HG03558 (cell line): ENCODE measurements at regions not wholly inside any gene's neighbourhood (a gene's known extent, or its start where the extent isn't known, plus 50 kb on each side); places are given as distances from the start of the nearest gene placed in this dataset.

Source experiments
- ATAC-seq: cut with Tn5 transposase; IDR thresholded peaks from one replicate; pipeline ENCODE4 v1.9.1; 2021; ENCODE audit warnings: moderate number of reproducible peaks; ENCODE audit not compliant: unreplicated experiment; ENCODE audit errors: extremely low read depth

GRCh38 chr2:120494446-120494845 lies 148.5 kb downstream of the INHBB start:
- no peak for ATAC-seq

DNA sequence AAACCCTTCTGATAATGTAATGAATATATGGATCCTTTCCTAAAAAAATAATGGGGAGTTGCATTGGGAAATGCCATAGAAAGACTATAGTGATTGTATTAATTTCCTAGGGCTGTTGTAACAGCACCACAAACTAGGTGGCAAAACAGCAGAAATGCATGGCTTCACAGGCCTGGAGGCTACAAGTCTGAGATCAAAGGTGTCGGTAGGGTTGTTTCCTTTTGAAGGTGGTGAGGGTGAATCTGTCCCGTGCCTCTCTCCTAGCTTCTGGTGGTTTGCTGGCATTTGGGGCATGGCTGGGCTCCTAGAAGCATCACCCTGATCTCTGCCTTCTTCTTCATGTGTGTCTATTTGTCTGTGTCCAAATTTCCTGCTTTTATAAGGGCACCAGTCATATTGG lies 149.7 kb downstream of the INHBB start:
- ATAC-seq, result no peak

DNA sequence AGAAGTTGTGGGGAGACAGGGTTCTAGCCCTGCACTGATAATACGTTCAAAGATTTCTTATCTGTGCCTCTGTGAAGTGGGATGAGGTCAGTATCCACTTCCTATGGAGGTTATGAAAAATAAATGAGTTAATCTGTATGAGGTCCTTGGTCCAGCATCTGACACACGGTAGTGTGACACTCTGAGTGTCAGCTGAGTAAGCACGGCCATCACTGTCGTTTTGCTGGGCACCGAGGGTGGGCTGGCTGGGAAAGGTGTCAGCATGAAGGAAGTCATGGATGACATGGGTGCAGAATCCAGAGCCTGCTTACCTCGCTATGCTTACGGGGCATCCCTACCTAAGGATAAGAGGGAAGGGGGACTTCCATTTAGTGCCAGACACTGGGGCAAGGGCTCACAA lies 150.3 kb downstream of the INHBB start:
- no peak for ATAC-seq

- ATAC-seq, result no peak
Observed at GRCh38 chr2:120496759-120497158, 150.8 kb downstream of the INHBB start.

- no peak for ATAC-seq
Observed at GRCh38 chr2:120497261-120497977, 151.5 kb downstream of the INHBB start.

- ATAC-seq, result no peak
Observed at GRCh38 chr2:120498121-120498520, 152.2 kb downstream of the INHBB start.

GRCh38 chr2:120498576-120499394 lies 152.8 kb downstream of the INHBB start:
- no peak for ATAC-seq

- no peak for ATAC-seq
Observed at GRCh38 chr2:120499784-120500495, 154.0 kb downstream of the INHBB start.

- no peak for ATAC-seq
Observed at GRCh38 chr2:120501591-120501990, 155.7 kb downstream of the INHBB start.

GRCh38 chr2:120502357-120502756 lies 156.4 kb downstream of the INHBB start:
- ATAC-seq, result no peak

DNA sequence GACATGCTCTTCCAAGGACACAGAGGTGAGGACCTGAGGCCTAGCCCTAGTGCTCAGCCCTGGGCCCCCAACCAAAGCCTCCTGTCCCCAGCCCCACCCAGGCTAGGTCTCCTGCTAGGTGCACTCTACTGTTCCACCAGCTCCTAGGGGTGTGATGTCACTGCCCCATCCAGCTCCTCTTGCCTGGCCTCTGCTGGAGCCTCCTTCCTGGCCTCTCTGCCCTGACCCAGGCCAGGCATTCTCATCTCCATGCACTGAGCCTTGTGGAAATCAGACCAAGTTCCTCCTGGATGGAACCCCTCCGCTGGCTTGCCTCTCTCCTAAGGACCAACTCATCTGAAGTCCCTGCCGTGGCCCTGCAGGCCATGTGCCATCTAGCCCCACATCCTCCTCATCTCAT lies 156.8 kb downstream of the INHBB start:
- ATAC-seq, result no peak

GRCh38 chr2:120503206-120503792 lies 157.4 kb downstream of the INHBB start:
- no peak for ATAC-seq

- no peak for ATAC-seq
Observed at GRCh38 chr2:120503793-120504571, 158.0 kb downstream of the INHBB start.

DNA sequence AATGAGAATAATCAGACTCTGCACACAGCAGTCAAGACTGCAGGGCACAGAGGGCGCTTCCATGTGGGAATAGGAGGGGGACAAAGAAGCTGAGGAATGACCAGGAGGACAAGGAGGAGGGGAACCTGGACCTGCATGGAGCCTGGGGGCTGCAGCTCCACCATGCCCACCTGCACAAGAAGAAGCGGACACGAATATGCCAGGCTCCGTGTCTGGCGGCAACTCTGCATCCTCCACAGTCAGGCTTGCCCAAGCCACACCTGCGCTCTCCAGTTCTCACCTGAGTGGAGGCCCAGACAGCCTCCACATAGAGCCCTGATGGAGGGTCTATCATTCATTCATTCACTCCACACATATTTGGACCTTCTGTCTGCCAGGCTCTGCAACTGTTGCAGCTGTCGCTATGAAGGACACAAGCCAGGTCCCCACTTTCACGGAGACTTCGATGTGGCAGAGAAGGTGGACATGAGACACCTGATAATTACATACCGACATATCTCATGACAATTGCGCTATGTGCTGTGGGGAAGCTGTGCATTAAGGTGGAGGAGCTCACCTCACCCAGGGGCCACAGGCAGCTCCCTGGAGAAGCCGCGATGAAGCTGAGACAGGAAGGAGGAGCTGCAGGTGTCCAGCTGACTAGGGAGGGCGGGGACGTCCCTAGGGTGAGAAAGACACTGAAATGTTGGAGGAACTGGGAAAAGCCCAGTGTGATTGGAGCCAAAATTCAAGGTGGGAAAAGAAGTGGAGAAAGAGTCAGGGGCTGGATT lies 159.2 kb downstream of the INHBB start:
- no peak for ATAC-seq

DNA sequence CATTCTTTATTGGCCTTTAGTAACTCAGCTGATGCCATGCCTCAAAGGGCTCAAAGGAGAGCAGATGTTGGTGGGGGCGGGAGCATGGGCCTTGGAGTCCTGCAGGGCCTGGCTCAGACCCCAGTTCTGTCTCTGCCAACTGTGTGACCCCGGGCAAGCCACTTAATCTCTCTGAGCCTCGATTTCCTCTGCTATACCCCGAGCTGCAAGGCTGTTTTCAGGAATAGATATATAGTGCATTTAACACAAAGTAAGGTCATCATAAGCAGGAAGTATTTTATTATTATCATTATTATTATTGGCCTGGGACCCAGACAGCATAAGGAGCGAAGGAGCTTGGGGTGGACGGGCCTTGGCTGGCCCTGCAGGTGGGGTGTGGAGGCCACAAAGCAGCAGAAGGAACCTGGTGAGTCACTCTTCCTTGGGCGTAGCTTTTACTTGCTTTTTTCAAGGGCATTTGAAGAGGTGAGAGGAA lies 162.7 kb downstream of the INHBB start:
- ATAC-seq, result no peak

GRCh38 chr2:120509213-120509815 lies 163.4 kb downstream of the INHBB start:
- no peak for ATAC-seq

DNA sequence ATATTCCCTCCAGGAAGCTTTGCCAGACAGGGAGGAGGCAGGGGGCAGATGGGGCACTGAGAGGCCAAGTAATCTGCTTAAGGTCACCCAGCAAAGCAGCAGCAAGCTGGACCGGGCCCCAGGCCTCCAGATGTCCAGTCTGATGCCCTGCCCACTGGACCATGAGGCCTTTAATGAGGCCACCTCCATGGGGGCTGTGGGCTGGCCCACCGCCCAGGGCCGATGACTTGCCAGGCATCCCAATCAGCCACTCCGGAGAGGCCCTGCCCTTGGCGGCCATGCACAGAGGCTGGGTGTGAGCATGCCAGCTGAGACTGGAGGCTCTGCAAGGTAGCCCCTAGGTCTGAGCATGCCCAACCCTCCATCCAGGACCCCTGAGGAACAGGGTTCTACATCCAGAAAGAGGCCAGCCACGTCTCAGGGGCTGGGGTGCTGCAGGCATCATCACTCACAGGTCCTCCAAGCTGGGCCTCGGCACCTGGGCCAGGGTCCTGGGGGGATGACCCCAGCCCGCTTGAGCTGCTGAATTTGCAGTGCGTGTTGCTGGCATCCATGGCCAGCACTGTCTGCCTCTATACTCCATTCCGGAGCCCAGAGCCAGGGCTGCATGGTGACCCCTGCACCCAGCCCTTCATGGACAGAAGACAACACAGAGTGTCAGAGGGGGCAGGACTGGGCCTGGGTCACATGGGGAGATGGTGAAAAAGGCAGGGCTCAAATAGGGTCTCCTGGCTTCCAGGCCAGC lies 164.2 kb downstream of the INHBB start:
- ATAC-seq, result no peak
